Gastrocnemius medialis (tissue), 4 donors: ENCODE measurements at regions not wholly inside any gene's neighbourhood (a gene's known extent, or its start where the extent isn't known, plus 50 kb on each side); places are given as distances from the start of the nearest gene placed in this dataset.

Source experiments
- ATAC-seq, 2 donors: fragments of 150-250 bp; one replicate each; pipeline ENCODE4 v1.9.1; 2016
- DNase-seq, 2 donors: peaks; one replicate each; pipeline ENCODE4 v3.0.0-alpha.2; 2019
- H3K27ac ChIP-seq, 4 donors: fragments of 200-600 bp; sonication (generic); 1 replicate in 1 of 4; 2 replicates in 3 of 4; pipeline ENCODE4 v1.5.1; 2016 to 2018; ENCODE audit warnings: mild to moderate bottlenecking in 2 of 4, moderate library complexity in 1 of 4
- H3K27me3 ChIP-seq, 3 donors: fragments of 200-600 bp; sonication (generic) in 2 of 3; 1 replicate in 1 of 3; 2 replicates in 2 of 3; pipeline versions ENCODE4 v1.5.1 to v1.6.0; 2016 to 2019; ENCODE audit warnings: mild to moderate bottlenecking in 1 of 3, moderate library complexity in 1 of 3
- H3K36me3 ChIP-seq, 2 donors: fragments of 200-600 bp; sonication (generic) in 1 of 2; one replicate each; pipeline ENCODE4 v1.5.1; 2017 to 2018
- H3K4me1 ChIP-seq, 2 donors: fragments of 200-600 bp; sonication (generic) in 1 of 2; one replicate each; pipeline ENCODE4 v1.5.1; 2016 to 2017; ENCODE audit warnings: mild to moderate bottlenecking in 2 of 2
- H3K4me3 ChIP-seq, 4 donors: fragments of 200-600 bp; sonication (generic) in 3 of 4; 1 replicate in 1 of 4; 2 replicates in 3 of 4; pipeline ENCODE4 v1.5.1; 2016 to 2019; ENCODE audit warnings: mild to moderate bottlenecking in 2 of 4
- H3K9me3 ChIP-seq, 3 donors: fragments of 200-600 bp; sonication (generic) in 2 of 3; 1 replicate in 1 of 3; 2 replicates in 2 of 3; pipeline ENCODE4 v1.5.1; 2016 to 2019
- POLR2A ChIP-seq, 2 donors: fragments of 450-650 bp; IDR thresholded peaks; one replicate each; pipeline ENCODE4 v1.6.1; 2017; ENCODE audit warnings: antibody characterized with exemption in 2 of 2, mild to moderate bottlenecking in 2 of 2, moderate library complexity in 2 of 2
- in situ Hi-C, 4 donors: fragments of 200-750 bp; cut with MboI; loops; one replicate each; pipeline versions ENCODE4 v1.15.0 to v1.8.0; 2017; ENCODE audit warnings: low sequenced_read_pairs in 4 of 4
- intact Hi-C: fragments of 100-400 bp; cut with DNase I; formaldehyde crosslinking; loops from one replicate; pipeline ENCODE4 v1.15.1; 2023; ENCODE audit warnings: low total_unique reads
- TF ChIP-seq, protein P1 (sequence below), 5 experiments: fragments of 450-650 bp in 3 of 5; fragments of 200-600 bp in 2 of 5; sonication (generic) in 2 of 5; IDR thresholded peaks in 4 of 5; conservative IDR thresholded peaks in 1 of 5; 1 replicate in 4 of 5; 2 replicates in 1 of 5; pipeline ENCODE4 v1.5.1; 2016 to 2019; ENCODE audit warnings: antibody characterized with exemption in 5 of 5, mild to moderate bottlenecking in 3 of 5, moderate library complexity in 3 of 5

DNA sequence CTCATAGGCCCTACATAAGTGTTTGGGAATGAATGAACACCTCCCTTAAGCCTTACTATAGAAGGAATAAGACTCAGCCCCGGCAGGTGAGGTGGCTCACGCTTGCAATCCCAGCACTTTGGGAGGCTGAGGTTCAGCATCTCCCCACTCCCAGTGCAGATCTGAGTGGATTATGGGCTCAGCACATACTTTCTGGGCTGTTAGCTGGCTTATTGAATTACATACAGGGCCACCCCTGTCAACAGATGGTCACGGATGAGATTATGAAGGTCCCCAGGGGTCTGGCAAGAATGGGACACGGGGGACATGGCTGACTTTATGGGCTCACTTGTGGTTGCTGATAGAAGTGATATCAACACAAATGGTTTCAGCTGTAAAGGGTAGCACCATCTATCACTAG is 322.3 kb downstream of the TSN start:
- no peak overlapping the region for H3K4me3 ChIP-seq
- no peaks in the 10 kb centered on the region for H3K9me3 ChIP-seq
- ATAC-seq, result no peak
- intact Hi-C loops, result no loop called here
- DNase-seq, result no peak
- in situ Hi-C loops, result no loop called here
- no peak overlapping the region for H3K27ac ChIP-seq
- no peaks in the 10 kb centered on the region for H3K27me3 ChIP-seq
- H3K36me3 ChIP-seq, result no peaks in the 10 kb centered on the region
- no peak for TF ChIP-seq POLR2A (IDR thresholded peaks at IDR 0.05)
- TF ChIP-seq, protein P1, sequence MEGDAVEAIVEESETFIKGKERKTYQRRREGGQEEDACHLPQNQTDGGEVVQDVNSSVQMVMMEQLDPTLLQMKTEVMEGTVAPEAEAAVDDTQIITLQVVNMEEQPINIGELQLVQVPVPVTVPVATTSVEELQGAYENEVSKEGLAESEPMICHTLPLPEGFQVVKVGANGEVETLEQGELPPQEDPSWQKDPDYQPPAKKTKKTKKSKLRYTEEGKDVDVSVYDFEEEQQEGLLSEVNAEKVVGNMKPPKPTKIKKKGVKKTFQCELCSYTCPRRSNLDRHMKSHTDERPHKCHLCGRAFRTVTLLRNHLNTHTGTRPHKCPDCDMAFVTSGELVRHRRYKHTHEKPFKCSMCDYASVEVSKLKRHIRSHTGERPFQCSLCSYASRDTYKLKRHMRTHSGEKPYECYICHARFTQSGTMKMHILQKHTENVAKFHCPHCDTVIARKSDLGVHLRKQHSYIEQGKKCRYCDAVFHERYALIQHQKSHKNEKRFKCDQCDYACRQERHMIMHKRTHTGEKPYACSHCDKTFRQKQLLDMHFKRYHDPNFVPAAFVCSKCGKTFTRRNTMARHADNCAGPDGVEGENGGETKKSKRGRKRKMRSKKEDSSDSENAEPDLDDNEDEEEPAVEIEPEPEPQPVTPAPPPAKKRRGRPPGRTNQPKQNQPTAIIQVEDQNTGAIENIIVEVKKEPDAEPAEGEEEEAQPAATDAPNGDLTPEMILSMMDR (IDR thresholded peaks at IDR 0.05 in 4 of 5, conservative IDR thresholded peaks at IDR 0.05 in 1 of 5), result no peak
- no peaks in the 10 kb centered on the region for H3K4me1 ChIP-seq

DNA sequence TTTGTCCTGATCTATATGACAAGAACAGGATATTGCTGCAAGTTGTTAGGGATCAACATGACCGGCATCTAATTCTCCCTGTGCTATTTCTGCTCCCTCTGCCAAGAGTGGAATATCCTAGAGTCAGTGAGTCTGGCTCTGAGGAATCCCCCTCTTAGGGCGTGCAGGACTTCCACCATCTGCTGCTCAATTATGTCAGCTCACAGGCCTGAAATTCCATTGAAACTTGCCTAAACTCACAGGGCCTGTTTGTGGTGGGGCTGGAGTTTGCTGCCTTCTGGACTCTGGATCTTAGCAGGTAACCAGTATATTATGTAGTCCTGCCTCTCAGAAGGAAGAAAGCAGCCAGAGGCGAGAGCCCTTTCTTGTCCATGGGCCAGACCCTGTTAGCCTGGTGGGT is 323.0 kb downstream of the TSN start:
- Histone ChIP-seq H3K27ac (no peak overlapping the region), H3K9me3 (no peaks in the 10 kb centered on the region), H3K4me3 (no peak overlapping the region), H3K36me3 (no peaks in the 10 kb centered on the region), H3K27me3 (no peaks in the 10 kb centered on the region), H3K4me1 (no peaks in the 10 kb centered on the region)
- intact Hi-C loops, result no loop called here
- in situ Hi-C loops, result no loop called here
- TF ChIP-seq POLR2A (IDR thresholded peaks at IDR 0.05), result no peak
- TF ChIP-seq, protein P1 (IDR thresholded peaks at IDR 0.05 in 4 of 5, conservative IDR thresholded peaks at IDR 0.05 in 1 of 5), result no peak
- no peak for DNase-seq
- ATAC-seq, result no peak

DNA sequence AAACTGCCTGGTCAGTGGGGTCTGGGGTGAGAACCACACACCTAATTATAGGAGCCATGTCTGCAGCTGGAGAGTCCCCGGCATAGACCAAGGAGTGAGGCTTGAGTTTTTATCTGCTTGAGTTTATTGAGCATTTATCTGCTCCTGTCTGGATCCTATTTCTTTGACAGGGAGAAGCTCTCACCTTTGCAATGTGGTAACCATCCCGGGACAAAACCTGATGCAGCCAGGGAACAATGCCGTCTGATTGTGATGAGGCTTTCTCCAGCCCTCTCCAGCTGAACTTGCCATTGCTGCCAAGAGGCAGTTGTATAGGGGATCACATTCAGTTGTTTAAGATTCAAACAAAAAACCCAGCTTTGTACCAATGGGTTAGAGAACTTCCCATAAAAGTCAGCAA is 324.4 kb downstream of the TSN start:
- in situ Hi-C loops, result no loop called here
- no peaks in the 10 kb centered on the region for H3K9me3 ChIP-seq
- no peaks in the 10 kb centered on the region for H3K4me1 ChIP-seq
- ATAC-seq (no peak), DNase-seq (no peak)
- intact Hi-C loops, result no loop called here
- no peak overlapping the region for H3K27ac ChIP-seq
- H3K36me3 ChIP-seq, result no peaks in the 10 kb centered on the region
- H3K27me3 ChIP-seq, result no peaks in the 10 kb centered on the region
- H3K4me3 ChIP-seq, result no peak overlapping the region
- no peak for TF ChIP-seq POLR2A (IDR thresholded peaks at IDR 0.05)
- TF ChIP-seq, protein P1 (IDR thresholded peaks at IDR 0.05 in 4 of 5, conservative IDR thresholded peaks at IDR 0.05 in 1 of 5), result no peak

DNA sequence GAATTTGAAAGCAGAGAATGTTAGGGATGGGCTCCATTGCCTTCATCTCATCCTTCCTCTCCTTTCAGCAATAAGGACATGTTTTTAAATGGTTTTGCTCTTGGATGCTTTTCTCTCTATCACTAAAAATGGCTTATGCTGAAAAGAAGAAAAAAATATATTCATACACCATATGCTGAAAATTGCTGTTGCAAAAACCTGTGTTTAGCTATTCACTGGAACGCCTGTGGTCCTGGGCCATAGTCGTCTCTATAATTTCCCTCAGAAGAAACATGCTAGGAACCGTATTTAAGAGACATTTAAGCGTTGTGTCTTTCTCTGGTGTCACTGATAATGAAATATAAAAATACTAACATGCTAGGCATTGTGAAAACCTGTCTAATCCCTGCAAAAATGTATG is 324.9 kb downstream of the TSN start:
- Histone ChIP-seq H3K27ac (no peak overlapping the region), H3K27me3 (no peaks in the 10 kb centered on the region), H3K4me3 (no peak overlapping the region), H3K4me1 (no peaks in the 10 kb centered on the region), H3K36me3 (no peaks in the 10 kb centered on the region), H3K9me3 (no peaks in the 10 kb centered on the region)
- TF ChIP-seq POLR2A (IDR thresholded peaks at IDR 0.05), result no peak
- TF ChIP-seq, protein P1 (IDR thresholded peaks at IDR 0.05 in 4 of 5, conservative IDR thresholded peaks at IDR 0.05 in 1 of 5), result no peak
- in situ Hi-C loops (no loop called here), intact Hi-C loops (no loop called here)
- ATAC-seq (no peak), DNase-seq (no peak)

DNA sequence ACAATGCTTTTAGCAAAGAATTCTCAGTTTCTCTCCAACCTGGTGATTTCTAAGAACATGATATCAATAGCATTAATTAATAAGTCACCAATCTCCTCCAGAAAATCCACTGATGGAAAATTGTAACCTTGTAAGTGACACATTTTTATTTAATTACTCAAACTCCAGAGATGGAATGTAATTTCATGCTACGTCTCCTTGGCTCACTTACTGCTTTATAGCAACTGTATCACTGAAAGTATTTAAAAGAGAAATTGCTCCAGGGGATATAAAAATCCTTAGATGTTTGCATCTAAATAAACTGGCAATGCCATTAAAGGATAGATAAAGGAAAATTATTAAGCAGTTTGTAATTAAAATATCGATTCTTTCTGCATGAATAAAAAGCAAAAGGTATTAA is 325.4 kb downstream of the TSN start:
- TF ChIP-seq, protein P1 (IDR thresholded peaks at IDR 0.05 in 4 of 5, conservative IDR thresholded peaks at IDR 0.05 in 1 of 5), result no peak
- TF ChIP-seq POLR2A (IDR thresholded peaks at IDR 0.05), result no peak
- in situ Hi-C loops, result no loop called here
- Histone ChIP-seq H3K27ac (no peak overlapping the region), H3K4me3 (no peak overlapping the region), H3K4me1 (no peaks in the 10 kb centered on the region), H3K27me3 (no peaks in the 10 kb centered on the region), H3K9me3 (no peaks in the 10 kb centered on the region), H3K36me3 (no peaks in the 10 kb centered on the region)
- ATAC-seq, result no peak
- intact Hi-C loops, result no loop called here
- no peak for DNase-seq
